ENCODE measurements at regions not wholly inside any gene's neighbourhood (a gene's known extent, or its start where the extent isn't known, plus 50 kb on each side); places are given as distances from the start of the nearest gene placed in this dataset.

- no peak for ATAC-seq
Observed at GRCh38 chr10:28798964-28799363, 121.6 kb downstream of the BAMBI start.

More at GRCh38 chr10:28798964-28799363, 121.6 kb downstream of the BAMBI start:
- H4K20me1 ChIP-seq (replicated peaks; ENCODE audit: insufficient read depth), result no peaks in the 10 kb centered on the region
- H3K4me3 ChIP-seq, result no peak overlapping the region
- H3K79me2 ChIP-seq (replicated peaks; ENCODE audit: insufficient read depth), result no peaks in the 10 kb centered on the region
- no peak overlapping the region for H3K4me2 ChIP-seq
- no peaks in the 10 kb centered on the region for H3K9me2 ChIP-seq (ENCODE audit: insufficient read depth)
- DNase-seq (ENCODE audit: low spot score), result no peak
- no peaks in the 10 kb centered on the region for H3K36me3 ChIP-seq (ENCODE audit: insufficient read depth)
- peaks cover 4% of the 10 kb centered on the region; the same call in 1 of the 2 replicates for H3K4me1 ChIP-seq (ENCODE audit: insufficient read depth)
- peaks cover 24% of the 10 kb centered on the region for H3K4me1 Mint-ChIP-seq
- no peak overlapping the region for H3K27ac ChIP-seq (ENCODE audit: low read depth)
- H3F3A ChIP-seq (replicated peaks; ENCODE audit: low read depth), result no peaks in the 10 kb centered on the region
- H3K27ac Mint-ChIP-seq, result no peak overlapping the region
- H3K27me3 Mint-ChIP-seq (ENCODE audit: insufficient read depth, low read depth, poor library complexity), result peaks cover 3% of the 10 kb centered on the region
- H3K36me3 Mint-ChIP-seq (ENCODE audit: low read depth), result no peaks in the 10 kb centered on the region
- no peak for TF ChIP-seq EZH2phosphoT487 (IDR thresholded peaks at IDR 0.05; ENCODE audit: unreplicated experiment)
- TF ChIP-seq JUNB (IDR thresholded peaks at IDR 0.05; ENCODE audit: unreplicated experiment), result no peak
- no peak for TF ChIP-seq ETS1 (IDR thresholded peaks at IDR 0.05)
- TF ChIP-seq ZNF114 (CRISPR knock-in tag; IDR thresholded peaks at IDR 0.05), result no peak
- no peak for TF ChIP-seq ZNF462 (CRISPR knock-in tag; IDR thresholded peaks at IDR 0.05)
- TF ChIP-seq CREB1 (CRISPR knock-in tag; IDR thresholded peaks at IDR 0.05; ENCODE audit: low read depth), result no peak
- TF ChIP-seq ZNF331 (CRISPR knock-in tag; IDR thresholded peaks at IDR 0.05; ENCODE audit: low read depth), result no peak
- TF ChIP-seq STAT1 (IDR thresholded peaks at IDR 0.05; ENCODE audit: unreplicated experiment), result no peak
- TF ChIP-seq REST (IDR thresholded peaks at IDR 0.05; ENCODE audit: unreplicated experiment), result no peak
- no peak for TF ChIP-seq POLR2AphosphoS5 (IDR thresholded peaks at IDR 0.05; ENCODE audit: low read depth)
- TF ChIP-seq NANOG (IDR thresholded peaks at IDR 0.05; ENCODE audit: borderline replicate concordance), result no peak
- TF ChIP-seq EZH2 (IDR thresholded peaks at IDR 0.05; ENCODE audit: low read depth, unreplicated experiment), result no peak
- TF ChIP-seq CTCF (conservative IDR thresholded peaks at IDR 0.05; ENCODE audit: low read depth in 2 of 2), result no peak
- peaks cover 3% of the 10 kb centered on the region; the same call in 2 of the 3 replicates for H3K9me3 Mint-ChIP-seq
- H3K27me3 ChIP-seq (ENCODE audit: insufficient read depth), result no peaks in the 10 kb centered on the region
- no peak overlapping the region; the same call in 1 of the 2 replicates for H2AFZ ChIP-seq
- H3K4me3 Mint-ChIP-seq, result no peak overlapping the region

All from GM23338 (cell line).